GM18909 (cell line): ENCODE measurements at regions not wholly inside any gene's neighbourhood (a gene's known extent, or its start where the extent isn't known, plus 50 kb on each side); places are given as distances from the start of the nearest gene placed in this dataset.
"Not testable (repeated sequence)": the region's sequence is repeated elsewhere in the genome, so short reads cannot be mapped to it uniquely, and the experiment has no call there.

ENCODE experiments used
- ATAC-seq: cut with Tn5 transposase; IDR thresholded peaks from one replicate; pipeline ENCODE4 v1.9.1; 2021; ENCODE audit warnings: mild to moderate bottlenecking; ENCODE audit not compliant: unreplicated experiment, poor library complexity

DNA sequence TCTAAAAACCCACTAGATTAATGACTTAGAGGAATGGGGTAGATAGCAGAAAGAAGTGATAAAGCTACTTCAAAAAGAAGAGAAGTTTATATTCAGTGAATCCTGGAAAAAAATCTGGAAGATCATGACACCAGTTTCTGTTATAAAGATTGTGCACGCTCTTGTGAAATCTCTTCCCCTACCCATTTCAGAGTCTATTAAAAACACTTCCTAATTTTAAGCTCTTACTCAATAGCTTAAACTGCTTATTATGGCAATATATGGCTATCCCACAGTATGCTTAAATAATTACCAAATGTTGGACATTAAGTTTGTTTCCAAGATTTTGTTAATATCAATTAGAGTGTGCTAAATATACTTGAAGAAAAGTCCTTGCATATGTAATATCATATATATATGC lies 585.3 kb upstream of the MAN1A1 start:
- no peak for ATAC-seq

DNA sequence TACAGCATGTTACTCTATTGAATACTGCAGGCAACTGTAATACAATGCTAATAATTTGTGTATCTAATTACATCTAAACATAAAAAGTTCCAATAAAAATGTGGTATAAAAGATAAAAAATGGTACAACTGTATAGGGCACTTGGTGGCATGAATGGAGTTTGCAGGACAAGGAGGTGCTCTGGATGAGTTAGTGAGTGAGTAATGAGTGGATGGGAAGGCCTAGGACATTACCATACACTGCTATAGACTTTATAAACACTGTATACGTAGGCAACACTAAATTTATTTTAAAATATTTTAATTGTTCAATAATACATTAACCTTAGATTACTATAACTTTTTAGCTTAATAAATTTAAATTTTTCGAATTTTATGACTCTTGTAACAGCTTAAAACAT lies 579.6 kb upstream of the MAN1A1 start:
- no peak for ATAC-seq

DNA sequence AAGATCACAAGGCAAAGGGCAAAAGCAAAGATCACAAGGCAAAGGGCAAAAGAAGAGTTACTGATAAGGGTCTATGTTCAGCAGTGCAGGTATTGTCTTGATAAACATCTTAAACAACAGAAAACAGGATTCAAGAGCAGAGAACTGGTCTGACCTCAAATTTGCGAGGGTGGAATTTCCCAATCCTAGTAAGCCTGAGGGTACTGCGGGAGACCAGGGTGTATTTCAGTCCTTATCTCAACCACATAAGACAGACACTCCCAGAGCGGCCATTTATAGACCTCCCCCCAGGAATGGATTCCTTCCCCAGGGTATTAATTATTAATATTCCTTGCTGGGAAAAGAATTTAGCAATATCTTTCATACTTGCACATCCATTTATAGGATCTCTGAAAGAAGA lies 575.3 kb upstream of the MAN1A1 start:
- not testable (repeated sequence) for ATAC-seq

DNA sequence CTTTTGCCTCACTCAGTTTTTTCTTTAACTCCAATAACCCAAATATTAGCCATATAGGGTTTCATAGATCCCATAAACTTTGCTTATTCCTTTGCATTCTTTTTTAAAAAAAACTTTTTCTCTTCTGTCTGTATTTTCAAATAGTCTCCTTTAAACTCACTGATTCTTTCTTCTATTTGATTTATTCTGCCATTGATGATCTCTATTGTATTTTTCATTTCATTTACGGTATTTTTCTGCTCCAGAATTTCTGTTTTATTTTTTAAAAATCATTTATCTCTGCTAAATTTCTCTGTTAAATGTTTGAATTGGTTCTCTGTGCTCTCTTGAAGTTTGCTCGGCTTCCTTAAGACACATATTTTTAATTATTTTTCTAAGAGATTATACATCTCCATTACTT lies 573.3 kb upstream of the MAN1A1 start:
- no peak for ATAC-seq

DNA sequence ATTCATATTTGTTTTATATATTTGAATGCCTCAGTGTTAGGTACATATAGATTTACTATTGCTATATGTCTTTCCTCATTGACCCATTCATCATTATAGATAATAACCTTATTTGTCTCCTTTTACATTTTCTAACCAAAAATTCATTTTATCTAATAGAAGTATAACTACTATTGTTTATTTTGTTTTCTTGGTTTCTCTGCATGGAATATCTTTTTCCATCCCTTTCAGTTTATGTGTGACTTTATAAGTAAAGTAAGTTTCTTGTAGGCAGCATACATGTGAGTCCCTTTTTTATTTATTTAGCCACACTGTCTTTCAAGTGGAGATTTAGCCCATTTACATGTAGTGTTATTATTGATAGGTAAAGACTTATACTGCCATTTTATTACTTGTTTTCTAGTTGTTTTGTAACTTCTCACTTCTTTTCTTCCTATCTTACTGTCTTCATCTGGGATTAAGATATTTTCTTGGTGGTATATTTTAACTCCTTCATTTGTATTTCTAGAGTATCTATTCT lies 572.0 kb upstream of the MAN1A1 start:
- no peak for ATAC-seq

DNA sequence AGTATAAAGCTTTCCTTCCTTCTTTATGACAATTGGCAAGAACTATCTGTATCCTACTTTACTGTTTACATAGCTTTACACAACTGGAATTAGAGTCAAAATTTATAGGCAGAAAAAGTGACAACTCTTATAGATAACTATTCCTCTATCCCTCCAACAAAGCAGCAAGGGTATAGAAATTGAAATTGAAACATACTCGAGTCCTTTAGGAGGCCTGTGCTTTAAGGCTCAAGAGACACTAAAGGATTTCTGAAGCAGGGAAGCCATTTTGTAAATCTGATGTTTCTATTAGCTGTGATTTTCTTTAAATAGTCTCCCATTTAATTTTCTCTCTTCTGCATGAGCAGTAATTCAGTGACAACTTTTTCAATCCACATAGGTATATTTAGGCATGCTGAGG lies 567.6 kb upstream of the MAN1A1 start:
- no peak for ATAC-seq

DNA sequence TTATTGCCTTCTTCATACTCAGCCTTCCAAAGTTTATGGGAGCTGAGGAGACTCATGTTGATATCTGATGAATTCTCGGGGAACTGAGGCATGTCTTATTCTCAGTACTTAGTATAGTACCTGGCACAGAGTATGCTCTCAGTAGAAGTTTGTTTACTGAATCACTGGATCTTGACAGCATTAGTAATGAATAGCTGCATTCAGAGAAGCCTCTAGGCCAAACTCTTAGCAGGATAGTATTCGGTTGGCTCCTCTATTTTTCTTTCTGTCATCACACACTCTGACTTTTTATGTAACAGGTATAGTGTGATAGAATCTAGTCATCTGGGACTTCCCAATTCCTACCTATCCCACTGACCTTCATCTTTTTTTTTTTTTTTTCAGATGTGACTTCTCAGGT lies 566.4 kb upstream of the MAN1A1 start:
- no peak for ATAC-seq

DNA sequence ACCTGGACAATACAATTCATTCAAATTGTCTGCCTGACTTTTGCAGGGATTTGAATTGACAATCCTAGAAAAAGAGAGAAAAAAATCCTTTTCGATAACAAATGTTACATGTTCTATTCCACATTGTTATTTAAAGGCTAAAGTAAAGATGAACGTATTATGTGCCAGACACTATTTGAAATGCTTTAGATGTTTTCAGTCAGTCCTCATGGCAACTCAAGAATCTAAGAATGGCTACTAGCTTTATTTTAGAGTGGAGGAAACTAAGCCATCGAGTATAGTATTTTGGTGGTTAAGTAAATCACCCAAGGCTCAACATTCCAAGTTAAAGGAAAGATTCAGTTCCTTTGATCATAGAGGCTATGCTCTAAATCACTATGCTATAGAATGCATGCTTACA lies 558.6 kb upstream of the MAN1A1 start:
- no peak for ATAC-seq

DNA sequence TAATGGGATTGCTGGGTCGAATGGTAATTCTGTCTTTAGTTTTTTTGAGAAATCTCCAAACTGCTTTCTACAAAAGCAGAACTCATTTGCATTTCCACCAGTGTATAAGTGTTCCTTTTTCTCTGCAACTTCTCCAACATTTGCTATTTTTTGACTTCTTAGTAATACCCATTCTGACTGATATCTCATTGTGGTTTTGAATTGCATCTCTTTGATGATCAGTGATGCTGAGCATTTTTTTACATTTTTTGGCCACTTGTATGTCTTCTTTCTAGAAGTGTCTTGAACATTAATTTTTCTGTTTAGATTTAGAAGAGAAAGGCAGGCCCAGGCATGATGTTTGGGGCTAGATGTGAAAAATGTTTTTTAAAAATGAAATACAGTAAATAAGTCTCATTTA lies 553.1 kb upstream of the MAN1A1 start:
- no peak for ATAC-seq

DNA sequence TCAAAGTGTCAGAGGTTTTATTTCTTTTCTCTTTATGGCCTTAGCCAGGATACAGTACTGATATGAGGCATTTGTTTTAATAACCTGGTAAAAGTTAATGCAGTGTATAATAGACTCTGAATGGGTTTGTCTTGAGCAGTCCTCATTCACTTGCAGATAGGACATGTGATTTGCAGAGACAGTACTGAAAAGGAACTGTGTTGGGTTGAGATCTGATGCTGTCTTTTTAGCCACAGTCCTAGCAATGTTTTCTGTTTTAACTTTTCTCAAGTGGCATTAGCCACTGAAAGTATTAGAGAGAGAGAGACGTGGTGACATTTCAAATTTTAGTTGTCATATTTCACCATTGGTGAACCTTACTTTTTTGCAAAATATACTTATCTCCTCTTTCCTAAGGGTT lies 547.2 kb upstream of the MAN1A1 start:
- ATAC-seq: no peak

DNA sequence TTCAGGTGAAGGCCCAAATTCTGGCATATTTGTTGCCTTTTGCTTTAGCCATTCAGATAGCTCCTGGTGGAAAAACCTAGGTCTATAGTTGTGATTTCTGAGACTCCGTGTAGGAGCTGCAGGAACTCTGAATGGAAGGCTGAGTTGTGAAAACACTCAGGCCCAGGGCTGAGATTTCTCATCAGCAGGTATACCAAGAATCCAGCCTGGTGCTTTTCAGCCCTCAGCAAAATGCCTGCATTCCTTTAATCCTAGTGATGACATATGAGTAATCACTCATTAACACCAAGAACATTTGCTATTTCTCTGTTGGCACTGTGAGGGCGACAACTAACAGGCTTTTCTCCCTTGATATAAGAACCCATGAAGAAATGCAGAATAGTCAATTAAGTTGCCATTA lies 546.1 kb upstream of the MAN1A1 start:
- no peak for ATAC-seq

DNA sequence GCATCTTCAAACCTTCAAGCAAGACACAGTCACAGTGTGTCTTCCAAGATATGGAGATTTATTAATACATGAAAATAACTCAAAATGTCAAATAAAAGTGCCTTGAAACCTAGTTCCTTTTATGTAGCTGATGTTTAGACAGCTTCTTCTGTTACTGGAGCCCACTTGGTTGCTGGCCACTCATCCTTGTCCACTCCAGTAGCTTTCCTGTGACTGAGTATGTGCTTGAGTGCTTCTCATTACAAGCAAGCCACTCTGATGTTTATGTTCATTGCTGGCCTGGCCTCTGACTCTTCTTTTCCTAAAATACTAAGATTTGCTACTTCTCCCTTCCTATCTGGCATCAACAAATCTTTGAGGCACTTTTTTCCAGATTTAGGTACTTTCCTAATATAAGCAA lies 545.2 kb upstream of the MAN1A1 start:
- ATAC-seq: no peak

DNA sequence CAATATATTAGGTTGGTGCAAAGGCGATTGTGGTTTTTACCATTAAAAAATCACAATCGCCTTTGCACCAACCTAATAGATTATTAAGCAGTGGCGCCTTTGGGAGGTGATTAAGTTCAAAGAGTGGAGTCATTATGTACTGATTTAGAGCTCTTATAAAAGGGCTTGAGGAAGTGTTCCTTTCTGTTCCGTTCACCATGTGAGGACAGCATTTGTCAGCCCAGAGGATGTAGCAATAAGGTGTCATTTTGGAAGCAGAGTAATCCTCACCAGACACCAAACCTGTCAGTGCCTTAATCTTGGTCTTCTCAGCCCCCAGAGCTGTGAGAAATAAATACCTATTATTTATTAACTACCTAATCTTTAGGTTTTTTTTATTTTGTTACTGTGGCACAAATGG lies 542.1 kb upstream of the MAN1A1 start:
- ATAC-seq: no peak

DNA sequence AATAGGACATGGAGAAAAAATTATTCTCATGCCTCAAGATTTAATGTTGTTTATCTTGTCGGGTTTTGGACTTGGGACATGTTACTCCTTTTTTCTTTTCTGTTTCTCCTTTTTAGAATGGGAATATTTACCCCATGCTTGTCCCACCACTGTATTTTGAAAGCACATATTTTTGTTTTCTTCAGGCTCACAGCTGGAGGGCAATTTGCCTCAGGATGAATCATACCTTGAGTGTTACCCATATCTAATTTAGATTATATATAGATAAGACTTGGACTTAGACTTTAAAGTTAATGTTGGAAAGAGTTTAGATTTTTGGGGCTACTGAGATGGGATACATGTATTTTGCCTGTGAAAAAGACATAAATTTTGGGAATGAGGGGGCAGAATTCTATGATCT lies 541.6 kb upstream of the MAN1A1 start:
- ATAC-seq: no peak

DNA sequence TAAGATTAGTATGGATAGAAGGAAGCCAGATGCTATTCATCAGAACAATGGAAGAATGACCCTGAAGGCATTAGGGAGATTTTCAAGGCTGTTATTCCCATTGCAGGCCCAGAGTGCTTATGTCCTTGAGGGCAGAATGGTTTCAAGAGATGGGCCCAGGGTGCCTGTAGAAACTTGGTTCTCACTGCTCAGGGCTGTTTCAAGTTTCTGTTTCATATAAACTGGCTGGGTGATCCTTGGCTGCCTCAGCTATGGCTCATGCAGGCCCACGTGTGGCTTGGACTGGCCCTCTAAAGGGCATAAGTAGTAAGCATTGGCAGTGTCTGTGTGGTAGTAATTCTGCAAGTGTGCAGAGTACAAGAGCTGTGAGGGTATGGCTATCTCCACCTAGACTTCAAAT lies 540.9 kb upstream of the MAN1A1 start:
- ATAC-seq: no peak

DNA sequence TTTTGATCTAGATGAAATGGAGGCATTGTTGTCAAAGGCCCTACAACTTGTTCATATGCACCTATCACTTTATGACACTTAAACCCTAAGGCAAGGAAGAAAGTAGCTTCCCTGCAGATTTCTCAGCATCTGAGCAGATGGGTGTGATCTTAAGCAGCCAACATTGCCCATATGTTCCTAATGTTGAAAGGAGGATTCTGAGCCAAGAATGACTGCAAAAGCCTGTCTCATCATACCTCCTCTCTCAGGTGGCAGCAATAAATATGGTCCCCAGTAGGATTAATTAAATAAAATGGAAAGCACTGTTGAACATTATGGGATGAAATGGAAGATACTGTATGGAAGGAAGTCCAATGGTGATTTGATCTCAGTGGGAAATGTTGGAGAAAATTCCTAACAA lies 538.1 kb upstream of the MAN1A1 start:
- no peak for ATAC-seq

DNA sequence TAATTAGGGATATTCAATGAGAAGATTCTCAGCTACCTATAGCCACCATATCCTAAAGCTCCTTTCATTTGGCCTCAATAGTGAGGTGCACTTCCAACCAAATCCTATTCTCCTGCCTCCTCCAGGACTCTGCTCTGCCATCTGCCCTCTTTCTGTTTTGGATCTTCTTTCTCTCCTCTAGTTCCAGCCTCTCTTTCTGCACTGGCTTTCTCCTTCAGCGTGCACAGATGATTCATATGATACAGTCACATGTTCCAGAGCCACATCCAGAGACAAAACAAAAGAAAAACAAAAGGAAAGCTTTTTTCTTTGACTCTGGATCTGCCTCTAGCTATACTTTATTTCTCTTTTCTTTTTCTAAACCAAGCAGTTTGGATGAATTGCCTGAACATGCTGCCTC lies 531.9 kb upstream of the MAN1A1 start:
- ATAC-seq: no peak

DNA sequence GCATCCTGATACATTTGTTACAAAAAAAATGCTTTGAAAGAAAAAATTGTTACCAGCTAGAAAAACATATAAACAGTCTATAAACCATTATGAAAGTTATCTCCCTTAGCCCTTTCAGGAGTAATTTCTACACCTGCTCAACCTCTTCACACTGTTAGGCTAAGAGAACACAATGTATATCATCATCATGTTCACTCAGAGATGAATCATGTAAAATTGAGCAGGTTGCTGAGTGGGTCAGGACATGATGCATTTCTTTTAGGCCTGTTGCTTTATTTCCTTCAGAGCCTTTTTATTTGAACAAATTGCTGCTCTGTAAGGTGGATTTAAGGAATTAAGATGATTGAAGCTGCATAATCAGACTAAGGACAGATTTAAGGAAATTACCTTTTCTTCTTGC lies 531.3 kb upstream of the MAN1A1 start:
- ATAC-seq: no peak

DNA sequence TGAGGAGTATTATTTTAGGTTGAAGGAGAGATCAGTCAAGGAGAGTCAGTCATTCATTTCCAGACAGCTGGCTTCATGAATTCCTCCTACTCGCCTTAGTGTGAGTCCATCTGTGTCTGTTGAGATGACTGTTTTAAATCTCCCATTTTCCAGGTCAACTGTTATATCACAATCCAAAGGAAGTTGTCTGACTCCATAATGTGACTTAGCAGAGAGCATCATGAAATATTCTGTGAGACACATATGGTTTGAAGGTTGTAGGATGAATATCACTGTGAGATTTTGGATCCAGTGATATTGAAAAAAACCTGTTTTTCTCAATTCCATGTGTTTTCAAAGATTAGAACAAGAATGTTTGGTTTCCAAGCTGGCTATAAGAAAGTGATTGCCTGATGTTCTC lies 530.2 kb upstream of the MAN1A1 start:
- ATAC-seq: no peak

DNA sequence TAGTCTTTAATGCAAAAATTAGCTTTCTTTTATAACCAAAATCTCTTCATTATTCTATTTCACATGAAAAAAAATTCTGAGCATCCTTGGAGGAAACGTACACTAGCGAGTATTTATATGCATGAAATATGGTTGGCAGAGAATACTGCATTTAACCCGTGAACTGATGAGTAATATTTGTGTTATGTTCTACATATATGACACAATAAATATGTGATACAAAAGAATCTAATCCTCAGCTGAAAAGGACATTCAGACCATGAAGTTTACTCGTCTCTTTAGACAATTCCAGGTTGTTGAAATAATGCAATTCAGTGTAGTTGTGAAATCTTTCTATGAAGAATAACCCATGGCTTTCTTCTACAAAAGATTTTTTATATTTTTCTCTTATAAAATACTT lies 524.8 kb upstream of the MAN1A1 start:
- no peak for ATAC-seq

DNA sequence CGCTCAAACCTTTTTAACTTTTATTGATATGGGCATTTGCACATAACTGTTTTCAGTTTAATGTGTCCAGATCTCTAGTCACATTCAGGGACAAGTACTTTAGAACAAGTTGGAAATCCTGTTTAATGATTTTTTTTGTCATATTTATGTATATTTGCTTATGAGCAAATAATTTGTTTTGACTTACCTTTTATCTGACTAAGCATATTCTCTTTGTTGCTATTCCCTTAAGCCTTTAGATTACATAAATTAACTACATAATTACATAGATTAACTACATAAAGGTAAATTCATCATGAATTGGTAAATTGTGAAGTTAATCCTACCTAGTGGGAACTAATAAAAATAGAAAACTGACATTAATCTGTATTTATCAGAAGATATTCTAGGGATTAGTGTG lies 523.5 kb upstream of the MAN1A1 start:
- ATAC-seq: no peak

DNA sequence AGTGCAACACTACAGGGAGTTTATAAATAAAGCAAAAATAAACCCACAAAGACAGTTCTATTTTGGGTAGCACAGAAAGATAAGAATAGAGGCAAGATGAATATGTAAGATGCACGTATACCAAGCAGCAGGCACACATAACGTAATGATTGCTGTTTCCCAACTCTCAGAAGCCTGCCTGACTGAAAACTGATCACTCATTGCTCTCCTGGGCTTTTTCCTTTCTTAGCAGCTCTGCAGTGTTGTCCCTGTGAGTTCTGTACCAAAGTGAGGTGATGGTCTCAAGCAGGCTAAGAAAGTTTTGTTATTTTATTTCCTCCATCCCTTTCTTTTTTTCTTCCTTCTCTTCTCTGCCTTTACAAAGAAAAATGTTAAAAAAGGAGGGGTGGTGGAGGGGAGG lies 522.0 kb upstream of the MAN1A1 start:
- no peak for ATAC-seq
